ENCODE measurements at regions not wholly inside any gene's neighbourhood (a gene's known extent, or its start where the extent isn't known, plus 50 kb on each side); places are given as distances from the start of the nearest gene placed in this dataset.

DNA sequence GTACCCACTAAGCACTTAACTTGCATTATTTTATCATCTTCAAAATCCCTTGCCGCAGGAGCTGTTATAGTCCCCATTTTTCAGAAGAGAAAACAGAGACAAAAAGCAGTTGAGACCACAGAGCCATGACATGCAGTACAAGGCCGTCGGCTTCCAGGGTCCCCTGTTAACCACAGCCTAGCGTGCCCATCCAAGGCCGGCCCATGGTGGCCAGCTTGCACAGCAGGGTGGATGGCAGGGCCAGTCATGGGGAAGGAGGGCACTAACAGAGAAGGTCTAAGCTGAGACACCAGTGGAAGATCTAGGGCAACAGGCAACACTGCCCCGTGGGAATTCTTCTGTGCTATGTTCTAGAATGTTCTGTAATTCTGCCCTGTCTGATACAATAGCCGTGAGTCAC lies 192.6 kb upstream of the ID2 start (continued):
- TF ChIP-seq, protein P1, sequence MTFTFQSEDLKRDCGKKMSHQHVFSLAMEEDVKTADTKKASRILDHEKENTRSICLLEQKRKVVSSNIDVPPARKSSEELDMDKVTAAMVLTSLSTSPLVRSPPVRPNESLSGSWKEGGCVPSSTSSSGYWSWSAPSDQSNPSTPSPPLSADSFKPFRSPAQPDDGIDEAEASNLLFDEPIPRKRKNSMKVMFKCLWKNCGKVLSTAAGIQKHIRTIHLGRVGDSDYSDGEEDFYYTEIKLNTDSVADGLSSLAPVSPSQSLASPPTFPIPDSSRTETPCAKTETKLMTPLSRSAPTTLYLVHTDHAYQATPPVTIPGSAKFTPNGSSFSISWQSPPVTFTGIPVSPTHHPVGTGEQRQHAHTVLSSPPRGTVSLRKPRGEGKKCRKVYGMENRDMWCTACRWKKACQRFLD (tag by site-specific recombination; IDR thresholded peaks at IDR 0.05), result no peak

DNA sequence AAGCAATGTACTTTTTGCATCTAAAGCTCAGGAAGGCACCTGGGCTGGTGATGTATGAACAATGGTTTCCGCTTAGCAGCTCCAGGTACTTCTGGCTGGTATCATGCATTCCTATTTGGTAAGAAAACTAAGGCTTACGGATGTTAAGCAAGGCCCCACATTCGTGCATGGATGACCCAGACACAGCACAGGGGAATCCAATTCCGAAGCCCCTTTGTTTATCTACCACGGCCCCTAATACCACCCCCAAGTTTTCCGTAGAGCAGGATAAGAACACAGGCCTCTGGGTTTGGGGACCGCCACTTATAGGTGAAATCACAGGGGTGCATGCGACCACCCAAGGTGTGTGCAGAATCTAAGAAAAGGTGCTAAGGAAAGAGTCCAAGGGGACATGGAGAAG lies 192.1 kb upstream of the ID2 start:
- H3K4me3 ChIP-seq (ENCODE audit: low read depth, low read length), result no peak overlapping the region
- no peaks in the 10 kb centered on the region for H3K9me3 ChIP-seq (ENCODE audit: control insufficient read depth, insufficient read depth, low read depth, low read length)
- no peaks in the 10 kb centered on the region for H3K4me1 ChIP-seq (ENCODE audit: control insufficient read depth, insufficient read depth, low read length)
- POLR2A ChIA-PET, result no interaction called here
- H3K36me3 ChIP-seq (ENCODE audit: control insufficient read depth in 2 of 2, insufficient read depth in 1 of 2, low read length in 2 of 2), result no peaks in the 10 kb centered on the region
- CTCF ChIA-PET, result interaction anchor here (0.6 kb wide), 1 partner anchor 260 kb away, joined by 4 read pairs; no protein-coding TSS in a partner anchor
- TF ChIP-seq ZFP69B (tag by site-specific recombination; IDR thresholded peaks at IDR 0.05) (no peak), REPIN1 (tag by site-specific recombination; IDR thresholded peaks at IDR 0.05; ENCODE audit: low read depth) (no peak), OVOL3 (tag by site-specific recombination; IDR thresholded peaks at IDR 0.05) (no peak), ZFHX2 (tag by site-specific recombination; conservative IDR thresholded peaks at IDR 0.05) (no peak), ZNF114 (tag by site-specific recombination; IDR thresholded peaks at IDR 0.05) (no peak), RBAK (tag by site-specific recombination; IDR thresholded peaks at IDR 0.05) (no peak), ZNF521 (tag by site-specific recombination; IDR thresholded peaks at IDR 0.05) (no peak), ZNF623 (tag by site-specific recombination; IDR thresholded peaks at IDR 0.05) (no peak), KLF7 (tag by site-specific recombination; IDR thresholded peaks at IDR 0.05; ENCODE audit: borderline replicate concordance) (no peak), ZNF324 (tag by site-specific recombination; IDR thresholded peaks at IDR 0.05) (no peak), ZNF416 (tag by site-specific recombination; IDR thresholded peaks at IDR 0.05) (no peak), ZNF112 (tag by site-specific recombination; IDR thresholded peaks at IDR 0.05) (no peak)
- TF ChIP-seq, protein P2, sequence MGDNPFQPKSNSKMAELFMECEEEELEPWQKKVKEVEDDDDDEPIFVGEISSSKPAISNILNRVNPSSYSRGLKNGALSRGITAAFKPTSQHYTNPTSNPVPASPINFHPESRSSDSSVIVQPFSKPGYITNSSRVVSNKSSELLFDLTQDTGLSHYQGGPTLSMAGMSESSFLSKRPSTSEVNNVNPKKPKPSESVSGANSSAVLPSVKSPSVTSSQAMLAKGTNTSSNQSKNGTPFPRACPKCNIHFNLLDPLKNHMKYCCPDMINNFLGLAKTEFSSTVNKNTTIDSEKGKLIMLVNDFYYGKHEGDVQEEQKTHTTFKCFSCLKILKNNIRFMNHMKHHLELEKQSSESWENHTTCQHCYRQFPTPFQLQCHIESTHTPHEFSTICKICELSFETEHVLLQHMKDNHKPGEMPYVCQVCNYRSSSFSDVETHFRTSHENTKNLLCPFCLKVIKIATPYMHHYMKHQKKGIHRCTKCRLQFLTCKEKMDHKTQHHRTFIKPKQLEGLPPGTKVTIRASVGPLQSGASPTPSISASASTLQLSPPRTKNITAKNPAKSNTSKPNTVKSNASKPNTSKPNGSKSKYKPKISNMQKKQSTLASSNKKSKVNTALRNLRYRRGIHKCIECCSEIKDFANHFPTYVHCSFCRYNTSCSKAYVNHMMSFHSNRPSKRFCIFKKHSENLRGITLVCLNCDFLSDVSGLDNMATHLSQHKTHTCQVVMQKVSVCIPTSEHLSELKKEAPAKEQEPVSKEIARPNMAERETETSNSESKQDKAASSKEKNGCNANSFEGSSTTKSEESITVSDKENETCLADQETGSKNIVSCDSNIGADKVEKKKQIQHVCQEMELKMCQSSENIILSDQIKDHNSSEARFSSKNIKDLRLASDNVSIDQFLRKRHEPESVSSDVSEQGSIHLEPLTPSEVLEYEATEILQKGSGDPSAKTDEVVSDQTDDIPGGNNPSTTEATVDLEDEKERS (tag by site-specific recombination; IDR thresholded peaks at IDR 0.05), result no peak
- TF ChIP-seq, protein P3, sequence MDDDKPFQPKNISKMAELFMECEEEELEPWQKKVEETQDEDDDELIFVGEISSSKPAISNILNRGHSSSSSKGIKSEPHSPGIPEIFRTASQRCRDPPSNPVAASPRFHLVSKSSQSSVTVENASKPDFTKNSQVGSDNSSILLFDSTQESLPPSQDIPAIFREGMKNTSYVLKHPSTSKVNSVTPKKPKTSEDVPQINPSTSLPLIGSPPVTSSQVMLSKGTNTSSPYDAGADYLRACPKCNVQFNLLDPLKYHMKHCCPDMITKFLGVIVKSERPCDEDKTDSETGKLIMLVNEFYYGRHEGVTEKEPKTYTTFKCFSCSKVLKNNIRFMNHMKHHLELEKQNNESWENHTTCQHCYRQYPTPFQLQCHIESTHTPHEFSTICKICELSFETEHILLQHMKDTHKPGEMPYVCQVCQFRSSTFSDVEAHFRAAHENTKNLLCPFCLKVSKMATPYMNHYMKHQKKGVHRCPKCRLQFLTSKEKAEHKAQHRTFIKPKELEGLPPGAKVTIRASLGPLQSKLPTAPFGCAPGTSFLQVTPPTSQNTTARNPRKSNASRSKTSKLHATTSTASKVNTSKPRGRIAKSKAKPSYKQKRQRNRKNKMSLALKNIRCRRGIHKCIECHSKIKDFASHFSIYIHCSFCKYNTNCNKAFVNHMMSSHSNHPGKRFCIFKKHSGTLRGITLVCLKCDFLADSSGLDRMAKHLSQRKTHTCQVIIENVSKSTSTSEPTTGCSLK (tag by site-specific recombination; IDR thresholded peaks at IDR 0.05), result no peak
- TF ChIP-seq, protein P4, sequence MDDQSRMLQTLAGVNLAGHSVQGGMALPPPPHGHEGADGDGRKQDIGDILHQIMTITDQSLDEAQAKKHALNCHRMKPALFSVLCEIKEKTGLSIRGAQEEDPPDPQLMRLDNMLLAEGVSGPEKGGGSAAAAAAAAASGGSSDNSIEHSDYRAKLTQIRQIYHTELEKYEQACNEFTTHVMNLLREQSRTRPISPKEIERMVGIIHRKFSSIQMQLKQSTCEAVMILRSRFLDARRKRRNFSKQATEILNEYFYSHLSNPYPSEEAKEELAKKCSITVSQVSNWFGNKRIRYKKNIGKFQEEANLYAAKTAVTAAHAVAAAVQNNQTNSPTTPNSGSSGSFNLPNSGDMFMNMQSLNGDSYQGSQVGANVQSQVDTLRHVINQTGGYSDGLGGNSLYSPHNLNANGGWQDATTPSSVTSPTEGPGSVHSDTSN (CRISPR knock-in tag; IDR thresholded peaks at IDR 0.05), result no peak
- TF ChIP-seq, protein P5, sequence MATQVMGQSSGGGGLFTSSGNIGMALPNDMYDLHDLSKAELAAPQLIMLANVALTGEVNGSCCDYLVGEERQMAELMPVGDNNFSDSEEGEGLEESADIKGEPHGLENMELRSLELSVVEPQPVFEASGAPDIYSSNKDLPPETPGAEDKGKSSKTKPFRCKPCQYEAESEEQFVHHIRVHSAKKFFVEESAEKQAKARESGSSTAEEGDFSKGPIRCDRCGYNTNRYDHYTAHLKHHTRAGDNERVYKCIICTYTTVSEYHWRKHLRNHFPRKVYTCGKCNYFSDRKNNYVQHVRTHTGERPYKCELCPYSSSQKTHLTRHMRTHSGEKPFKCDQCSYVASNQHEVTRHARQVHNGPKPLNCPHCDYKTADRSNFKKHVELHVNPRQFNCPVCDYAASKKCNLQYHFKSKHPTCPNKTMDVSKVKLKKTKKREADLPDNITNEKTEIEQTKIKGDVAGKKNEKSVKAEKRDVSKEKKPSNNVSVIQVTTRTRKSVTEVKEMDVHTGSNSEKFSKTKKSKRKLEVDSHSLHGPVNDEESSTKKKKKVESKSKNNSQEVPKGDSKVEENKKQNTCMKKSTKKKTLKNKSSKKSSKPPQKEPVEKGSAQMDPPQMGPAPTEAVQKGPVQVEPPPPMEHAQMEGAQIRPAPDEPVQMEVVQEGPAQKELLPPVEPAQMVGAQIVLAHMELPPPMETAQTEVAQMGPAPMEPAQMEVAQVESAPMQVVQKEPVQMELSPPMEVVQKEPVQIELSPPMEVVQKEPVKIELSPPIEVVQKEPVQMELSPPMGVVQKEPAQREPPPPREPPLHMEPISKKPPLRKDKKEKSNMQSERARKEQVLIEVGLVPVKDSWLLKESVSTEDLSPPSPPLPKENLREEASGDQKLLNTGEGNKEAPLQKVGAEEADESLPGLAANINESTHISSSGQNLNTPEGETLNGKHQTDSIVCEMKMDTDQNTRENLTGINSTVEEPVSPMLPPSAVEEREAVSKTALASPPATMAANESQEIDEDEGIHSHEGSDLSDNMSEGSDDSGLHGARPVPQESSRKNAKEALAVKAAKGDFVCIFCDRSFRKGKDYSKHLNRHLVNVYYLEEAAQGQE (tag by site-specific recombination; IDR thresholded peaks at IDR 0.05), result no peak
- TF ChIP-seq, protein P6, sequence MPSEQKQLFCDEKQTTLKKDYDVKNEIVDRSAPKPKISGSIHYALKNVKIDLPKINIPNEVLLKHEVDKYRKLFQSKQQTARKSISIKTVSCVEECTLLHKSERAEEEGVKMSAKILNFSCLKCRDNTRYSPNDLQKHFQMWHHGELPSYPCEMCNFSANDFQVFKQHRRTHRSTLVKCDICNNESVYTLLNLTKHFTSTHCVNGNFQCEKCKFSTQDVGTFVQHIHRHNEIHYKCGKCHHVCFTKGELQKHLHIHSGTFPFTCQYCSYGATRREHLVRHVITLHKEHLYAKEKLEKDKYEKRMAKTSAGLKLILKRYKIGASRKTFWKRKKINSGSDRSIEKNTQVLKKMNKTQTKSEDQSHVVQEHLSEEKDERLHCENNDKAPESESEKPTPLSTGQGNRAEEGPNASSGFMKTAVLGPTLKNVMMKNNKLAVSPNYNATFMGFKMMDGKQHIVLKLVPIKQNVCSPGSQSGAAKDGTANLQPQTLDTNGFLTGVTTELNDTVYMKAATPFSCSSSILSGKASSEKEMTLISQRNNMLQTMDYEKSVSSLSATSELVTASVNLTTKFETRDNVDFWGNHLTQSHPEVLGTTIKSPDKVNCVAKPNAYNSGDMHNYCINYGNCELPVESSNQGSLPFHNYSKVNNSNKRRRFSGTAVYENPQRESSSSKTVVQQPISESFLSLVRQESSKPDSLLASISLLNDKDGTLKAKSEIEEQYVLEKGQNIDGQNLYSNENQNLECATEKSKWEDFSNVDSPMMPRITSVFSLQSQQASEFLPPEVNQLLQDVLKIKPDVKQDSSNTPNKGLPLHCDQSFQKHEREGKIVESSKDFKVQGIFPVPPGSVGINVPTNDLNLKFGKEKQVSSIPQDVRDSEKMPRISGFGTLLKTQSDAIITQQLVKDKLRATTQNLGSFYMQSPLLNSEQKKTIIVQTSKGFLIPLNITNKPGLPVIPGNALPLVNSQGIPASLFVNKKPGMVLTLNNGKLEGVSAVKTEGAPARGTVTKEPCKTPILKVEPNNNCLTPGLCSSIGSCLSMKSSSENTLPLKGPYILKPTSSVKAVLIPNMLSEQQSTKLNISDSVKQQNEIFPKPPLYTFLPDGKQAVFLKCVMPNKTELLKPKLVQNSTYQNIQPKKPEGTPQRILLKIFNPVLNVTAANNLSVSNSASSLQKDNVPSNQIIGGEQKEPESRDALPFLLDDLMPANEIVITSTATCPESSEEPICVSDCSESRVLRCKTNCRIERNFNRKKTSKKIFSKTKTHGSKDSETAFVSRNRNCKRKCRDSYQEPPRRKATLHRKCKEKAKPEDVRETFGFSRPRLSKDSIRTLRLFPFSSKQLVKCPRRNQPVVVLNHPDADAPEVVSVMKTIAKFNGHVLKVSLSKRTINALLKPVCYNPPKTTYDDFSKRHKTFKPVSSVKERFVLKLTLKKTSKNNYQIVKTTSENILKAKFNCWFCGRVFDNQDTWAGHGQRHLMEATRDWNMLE (tag by site-specific recombination; conservative IDR thresholded peaks at IDR 0.05; ENCODE audit: low read depth), result no peak
- no peak overlapping the region for H3K27ac ChIP-seq (ENCODE audit: extremely low read depth, low read depth, low read length)
